ENCODE measurements at regions not wholly inside any gene's neighbourhood (a gene's known extent, or its start where the extent isn't known, plus 50 kb on each side); places are given as distances from the start of the nearest gene placed in this dataset.
"Not testable (repeated sequence)": the region's sequence is repeated elsewhere in the genome, so short reads cannot be mapped to it uniquely, and the experiment has no call there.

GRCh38 chr5:98529321-98529720 is 244.1 kb upstream of the RGMB start:
- TF ChIP-seq BHLHE40 (IDR thresholded peaks at IDR 0.05; ENCODE audit: borderline replicate concordance) (no peak), CTBP1 (IDR thresholded peaks at IDR 0.05; ENCODE audit: borderline replicate concordance) (no peak), ELF4 (IDR thresholded peaks at IDR 0.05) (no peak), NFRKB (IDR thresholded peaks at IDR 0.05) (no peak), FOXM1 (IDR thresholded peaks at IDR 0.05; ENCODE audit: borderline replicate concordance) (no peak), TARDBP (IDR thresholded peaks at IDR 0.05) (no peak), L3MBTL2 (conservative IDR thresholded peaks at IDR 0.05) (no peak), HDGF (IDR thresholded peaks at IDR 0.05; ENCODE audit: borderline replicate concordance) (no peak), SP1 (IDR thresholded peaks at IDR 0.05) (no peak), SUZ12 (IDR thresholded peaks at IDR 0.05) (no peak), FOXA1 (IDR thresholded peaks at IDR 0.05) (no peak), PKNOX1 (IDR thresholded peaks at IDR 0.05) (no peak), ZNF384 (IDR thresholded peaks at IDR 0.05) (no peak), LEF1 (IDR thresholded peaks at IDR 0.05; ENCODE audit: borderline replicate concordance) (no peak)
- no peak for DNase-seq (ENCODE audit: extremely low spot score)
- POLR2A ChIA-PET: no interaction called here
- CTCF ChIA-PET: no interaction called here

- ChIA-PET CTCF (no interaction called here), POLR2A (no interaction called here)
- DNase-seq (ENCODE audit: extremely low spot score): no peak
- no peak for TF ChIP-seq FOXA1 (IDR thresholded peaks at IDR 0.05)
- TF ChIP-seq FOXM1 (IDR thresholded peaks at IDR 0.05; ENCODE audit: borderline replicate concordance): no peak
Measured at GRCh38 chr5:98530224-98530623, 243.2 kb upstream of the RGMB start.

GRCh38 chr5:98535901-98536300 is 237.6 kb upstream of the RGMB start:
- DNase-seq (ENCODE audit: extremely low spot score): no peak
- ChIA-PET POLR2A (interaction anchor here (1.0 kb wide), 1 partner anchor 14 kb away, joined by 4 read pairs; no protein-coding TSS in a partner anchor), CTCF (no interaction called here)
- no peak for TF ChIP-seq ARNT (IDR thresholded peaks at IDR 0.05)
- TF ChIP-seq HDGF (IDR thresholded peaks at IDR 0.05; ENCODE audit: borderline replicate concordance): no peak
- TF ChIP-seq NFRKB (IDR thresholded peaks at IDR 0.05): no peak
- no peak for TF ChIP-seq L3MBTL2 (conservative IDR thresholded peaks at IDR 0.05)
- TF ChIP-seq SP1 (IDR thresholded peaks at IDR 0.05): no peak
- TF ChIP-seq ZNF384 (IDR thresholded peaks at IDR 0.05): no peak

GRCh38 chr5:98540056-98540455 is 233.4 kb upstream of the RGMB start:
- POLR2A ChIA-PET: no interaction called here
- TF ChIP-seq FOXA1 (IDR thresholded peaks at IDR 0.05) (no peak), TARDBP (IDR thresholded peaks at IDR 0.05) (no peak), PKNOX1 (IDR thresholded peaks at IDR 0.05) (no peak), ELF4 (IDR thresholded peaks at IDR 0.05) (no peak), BHLHE40 (IDR thresholded peaks at IDR 0.05; ENCODE audit: borderline replicate concordance) (no peak), FOXK2 (IDR thresholded peaks at IDR 0.05) (no peak), L3MBTL2 (conservative IDR thresholded peaks at IDR 0.05) (no peak), CTBP1 (IDR thresholded peaks at IDR 0.05; ENCODE audit: borderline replicate concordance) (no peak), ARNT (IDR thresholded peaks at IDR 0.05) (no peak), HDGF (IDR thresholded peaks at IDR 0.05; ENCODE audit: borderline replicate concordance) (no peak)
- no peak for DNase-seq (ENCODE audit: extremely low spot score)
- CTCF ChIA-PET: no interaction called here

GRCh38 chr5:98541641-98542040 is 231.8 kb upstream of the RGMB start:
- TF ChIP-seq SP1 (IDR thresholded peaks at IDR 0.05) (no peak), FOXM1 (IDR thresholded peaks at IDR 0.05; ENCODE audit: borderline replicate concordance) (no peak), ARNT (IDR thresholded peaks at IDR 0.05) (no peak), HDGF (IDR thresholded peaks at IDR 0.05; ENCODE audit: borderline replicate concordance) (no peak), ELF4 (IDR thresholded peaks at IDR 0.05) (no peak), NFRKB (IDR thresholded peaks at IDR 0.05) (no peak), L3MBTL2 (conservative IDR thresholded peaks at IDR 0.05) (no peak), BHLHE40 (IDR thresholded peaks at IDR 0.05; ENCODE audit: borderline replicate concordance) (no peak), FOXA1 (IDR thresholded peaks at IDR 0.05) (no peak), TARDBP (IDR thresholded peaks at IDR 0.05) (no peak), PKNOX1 (IDR thresholded peaks at IDR 0.05) (no peak)
- ChIA-PET CTCF (no interaction called here), POLR2A (no interaction called here)
- DNase-seq (ENCODE audit: extremely low spot score): no peak

GRCh38 chr5:98543490-98543889 is 230.0 kb upstream of the RGMB start:
- CTCF ChIA-PET: no interaction called here
- TF ChIP-seq PKNOX1 (IDR thresholded peaks at IDR 0.05): no peak
- TF ChIP-seq ELF4 (IDR thresholded peaks at IDR 0.05): no peak
- no peak for TF ChIP-seq SP1 (IDR thresholded peaks at IDR 0.05)
- no peak for TF ChIP-seq CTBP1 (IDR thresholded peaks at IDR 0.05; ENCODE audit: borderline replicate concordance)
- TF ChIP-seq SUZ12 (IDR thresholded peaks at IDR 0.05): no peak
- TF ChIP-seq TARDBP (IDR thresholded peaks at IDR 0.05): no peak
- no peak for TF ChIP-seq NFRKB (IDR thresholded peaks at IDR 0.05)
- no peak for TF ChIP-seq L3MBTL2 (conservative IDR thresholded peaks at IDR 0.05)
- TF ChIP-seq HDGF (IDR thresholded peaks at IDR 0.05; ENCODE audit: borderline replicate concordance): no peak
- no peak for DNase-seq (ENCODE audit: extremely low spot score)
- POLR2A ChIA-PET: no interaction called here

GRCh38 chr5:98546924-98547323 is 226.5 kb upstream of the RGMB start:
- CTCF ChIA-PET; DNase-seq (ENCODE audit: extremely low spot score); POLR2A ChIA-PET: not testable (repeated sequence)
